Keratinocyte (primary cell): ENCODE measurements at regions not wholly inside any gene's neighbourhood (a gene's known extent, or its start where the extent isn't known, plus 50 kb on each side); places are given as distances from the start of the nearest gene placed in this dataset.

ENCODE experiments used
- EZH2 ChIP-seq: IDR thresholded peaks from one replicate; pipeline ENCODE4 v1.6.1; 2012; ENCODE audit warnings: inconsistent platforms, mild to moderate bottlenecking, low read length, moderate library complexity
- TF ChIP-seq, protein P1 (sequence below), 3 experiments: IDR thresholded peaks in 1 of 3; conservative IDR thresholded peaks in 1 of 3; optimal IDR thresholded peaks in 1 of 3; 2 replicates in 2 of 3; 3 replicates in 1 of 3; pipeline versions ENCODE3 to v1.5.1; 2011; ENCODE audit warnings: low read length in 3 of 3, mild to moderate bottlenecking in 3 of 3, moderate library complexity in 2 of 3, control low read depth in 1 of 3, inconsistent platforms in 1 of 3; ENCODE audit not compliant: insufficient read depth in 2 of 3; ENCODE audit errors: extremely low read depth in 1 of 3

DNA sequence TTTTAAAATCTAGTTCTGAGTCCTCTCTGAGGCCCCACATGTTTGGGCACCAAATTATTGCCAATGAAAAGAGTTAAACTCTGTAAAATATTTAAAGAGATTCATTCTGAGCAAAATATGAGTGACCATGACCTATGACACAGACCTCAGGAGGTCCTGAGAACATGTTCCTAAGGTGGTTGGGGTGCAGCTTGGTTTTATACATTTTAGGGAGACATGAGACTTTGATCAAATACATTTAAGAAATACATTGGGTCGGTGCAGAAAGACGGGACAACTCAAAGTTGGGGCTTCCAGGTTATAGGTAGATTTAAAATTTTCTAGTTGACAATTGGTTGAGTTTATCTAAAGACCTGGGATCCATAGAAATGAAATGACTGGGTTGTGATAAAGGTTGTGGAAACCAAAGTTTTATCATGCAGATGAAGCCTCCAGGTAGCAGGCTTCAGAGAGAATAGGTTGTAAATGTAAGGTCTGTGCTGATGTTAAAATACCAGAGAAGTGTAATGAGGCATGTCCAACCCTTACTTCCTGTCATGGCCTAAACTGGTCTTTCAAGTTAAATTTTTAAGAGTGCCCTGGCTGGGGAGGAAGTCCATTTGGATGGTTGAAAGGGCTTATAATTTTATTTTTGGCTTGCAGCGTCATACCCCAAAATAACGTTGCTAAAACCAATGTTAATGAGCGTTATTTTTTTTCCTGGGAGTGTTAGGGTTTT, 274.9 kb downstream of the NUF2 start:
- TF ChIP-seq, protein P1, sequence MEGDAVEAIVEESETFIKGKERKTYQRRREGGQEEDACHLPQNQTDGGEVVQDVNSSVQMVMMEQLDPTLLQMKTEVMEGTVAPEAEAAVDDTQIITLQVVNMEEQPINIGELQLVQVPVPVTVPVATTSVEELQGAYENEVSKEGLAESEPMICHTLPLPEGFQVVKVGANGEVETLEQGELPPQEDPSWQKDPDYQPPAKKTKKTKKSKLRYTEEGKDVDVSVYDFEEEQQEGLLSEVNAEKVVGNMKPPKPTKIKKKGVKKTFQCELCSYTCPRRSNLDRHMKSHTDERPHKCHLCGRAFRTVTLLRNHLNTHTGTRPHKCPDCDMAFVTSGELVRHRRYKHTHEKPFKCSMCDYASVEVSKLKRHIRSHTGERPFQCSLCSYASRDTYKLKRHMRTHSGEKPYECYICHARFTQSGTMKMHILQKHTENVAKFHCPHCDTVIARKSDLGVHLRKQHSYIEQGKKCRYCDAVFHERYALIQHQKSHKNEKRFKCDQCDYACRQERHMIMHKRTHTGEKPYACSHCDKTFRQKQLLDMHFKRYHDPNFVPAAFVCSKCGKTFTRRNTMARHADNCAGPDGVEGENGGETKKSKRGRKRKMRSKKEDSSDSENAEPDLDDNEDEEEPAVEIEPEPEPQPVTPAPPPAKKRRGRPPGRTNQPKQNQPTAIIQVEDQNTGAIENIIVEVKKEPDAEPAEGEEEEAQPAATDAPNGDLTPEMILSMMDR (optimal IDR thresholded peaks at IDR 0.05 in 1 of 3, IDR thresholded peaks at IDR 0.05 in 1 of 3, conservative IDR thresholded peaks at IDR 0.05 in 1 of 3; ENCODE audit: extremely low read depth in 1 of 3, insufficient read depth in 2 of 3, low read length in 3 of 3), result no peak
- no peak for TF ChIP-seq EZH2
